Lung (tissue), 11 donors: ENCODE measurements at regions not wholly inside any gene's neighbourhood (a gene's known extent, or its start where the extent isn't known, plus 50 kb on each side); places are given as distances from the start of the nearest gene placed in this dataset.

Experiments
- ATAC-seq: fragments of 200-7000 bp; cut with Tn5 transposase; one replicate; pipeline ENCODE4 v1.9.1; 2020; ENCODE audit warnings: moderate number of reproducible peaks; ENCODE audit not compliant: insufficient read depth, low FRiP score
- DNase-seq, 3 donors: peaks; one replicate each; pipeline ENCODE4 v3.0.0-alpha.2; 2013 to 2017
- H3K27ac ChIP-seq, 2 donors: one replicate each; pipeline ENCODE4 v1.5.1; 2013; ENCODE audit warnings: mild to moderate bottlenecking in 2 of 2, moderate library complexity in 2 of 2, control low read depth in 1 of 2, inconsistent platforms in 1 of 2, low read depth in 1 of 2, low read length in 1 of 2
- H3K27me3 ChIP-seq, 3 donors: one replicate each; pipeline ENCODE4 v1.5.1; 2013; ENCODE audit warnings: low read length in 2 of 3; ENCODE audit not compliant: control insufficient read depth in 3 of 3, insufficient read depth in 3 of 3
- H3K36me3 ChIP-seq, 4 donors: one replicate each; pipeline ENCODE4 v1.5.1; 2013; ENCODE audit warnings: low read length in 4 of 4, mild to moderate bottlenecking in 1 of 4, moderate library complexity in 1 of 4; ENCODE audit not compliant: control insufficient read depth in 4 of 4, insufficient read depth in 4 of 4
- H3K4me1 ChIP-seq, 5 donors: one replicate each; pipeline ENCODE4 v1.5.1; 2013; ENCODE audit warnings: low read length in 5 of 5, mild to moderate bottlenecking in 2 of 5, moderate library complexity in 1 of 5; ENCODE audit not compliant: control insufficient read depth in 5 of 5, insufficient read depth in 5 of 5
- H3K4me3 ChIP-seq: one replicate; pipeline ENCODE4 v1.5.1; 2013; ENCODE audit warnings: mild to moderate bottlenecking, control low read depth, moderate library complexity
- H3K9ac ChIP-seq, 2 donors: one replicate each; pipeline ENCODE4 v1.5.1; 2013; ENCODE audit warnings: low read length in 2 of 2, control low read depth in 1 of 2; ENCODE audit not compliant: insufficient read depth in 1 of 2
- H3K9me3 ChIP-seq, 4 donors: one replicate each; pipeline ENCODE4 v1.5.1; 2013; ENCODE audit warnings: low read length in 3 of 4, mild to moderate bottlenecking in 1 of 4, moderate library complexity in 1 of 4; ENCODE audit not compliant: control insufficient read depth in 4 of 4, insufficient read depth in 3 of 4
- WGBS, 2 donors: extraction: QIAGEN DNeasy Blood & Tissue Kit; methylation state at CpG; one replicate each; pipeline ENCODE4 v1.1.7; 2013; 5-methylcytosine and 5-hydroxymethylcytosine counted together
- TF ChIP-seq, protein P1 (sequence below): IDR thresholded peaks from 2 replicates; pipeline ENCODE4 v1.5.1; 2012; ENCODE audit warnings: mild to moderate bottlenecking; ENCODE audit errors: control extremely low read depth, extremely low read depth
- donor health status: control.
- donor health status: control.
- donor health status: Bipolar disorder and iron deficiency.
- donor health status: healthy.
- donor health status: DM: yes; HTN: yes; CAD: no.

DNA sequence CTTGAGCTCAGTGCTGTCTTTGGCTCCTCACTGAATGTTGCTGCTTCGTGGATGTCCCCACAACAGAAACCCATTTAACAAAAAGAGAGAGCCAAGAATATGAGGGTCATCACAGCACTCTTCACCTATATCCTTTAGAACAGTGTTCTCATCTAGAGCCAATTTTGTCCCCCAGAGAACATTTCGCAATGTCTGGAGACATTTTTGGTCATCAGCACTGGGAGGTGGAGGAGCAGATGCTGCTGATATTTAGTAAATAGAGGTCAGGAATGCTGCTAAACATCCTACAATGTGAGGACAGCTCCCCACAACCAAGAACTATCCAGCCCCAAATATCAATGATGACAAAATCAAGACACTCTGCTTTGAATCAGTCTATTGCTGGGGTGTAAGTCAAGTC, 92.5 kb downstream of the BBS10 start:
- no peaks in the 10 kb centered on the region for H3K27me3 ChIP-seq
- TF ChIP-seq, protein P1, sequence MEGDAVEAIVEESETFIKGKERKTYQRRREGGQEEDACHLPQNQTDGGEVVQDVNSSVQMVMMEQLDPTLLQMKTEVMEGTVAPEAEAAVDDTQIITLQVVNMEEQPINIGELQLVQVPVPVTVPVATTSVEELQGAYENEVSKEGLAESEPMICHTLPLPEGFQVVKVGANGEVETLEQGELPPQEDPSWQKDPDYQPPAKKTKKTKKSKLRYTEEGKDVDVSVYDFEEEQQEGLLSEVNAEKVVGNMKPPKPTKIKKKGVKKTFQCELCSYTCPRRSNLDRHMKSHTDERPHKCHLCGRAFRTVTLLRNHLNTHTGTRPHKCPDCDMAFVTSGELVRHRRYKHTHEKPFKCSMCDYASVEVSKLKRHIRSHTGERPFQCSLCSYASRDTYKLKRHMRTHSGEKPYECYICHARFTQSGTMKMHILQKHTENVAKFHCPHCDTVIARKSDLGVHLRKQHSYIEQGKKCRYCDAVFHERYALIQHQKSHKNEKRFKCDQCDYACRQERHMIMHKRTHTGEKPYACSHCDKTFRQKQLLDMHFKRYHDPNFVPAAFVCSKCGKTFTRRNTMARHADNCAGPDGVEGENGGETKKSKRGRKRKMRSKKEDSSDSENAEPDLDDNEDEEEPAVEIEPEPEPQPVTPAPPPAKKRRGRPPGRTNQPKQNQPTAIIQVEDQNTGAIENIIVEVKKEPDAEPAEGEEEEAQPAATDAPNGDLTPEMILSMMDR, result no peak
- no peak overlapping the region for H3K9ac ChIP-seq
- no peak overlapping the region for H3K4me3 ChIP-seq
- DNase-seq (no peak), ATAC-seq (no peak)
- H3K4me1 ChIP-seq, result peaks cover 0 to 25% (median 11%) of the 10 kb centered on the region in 5 donors
- WGBS, 2 donors, result 85 to 99% methylated on average over 2 of the region's 2 CpGs
- H3K27ac ChIP-seq, result no peak overlapping the region
- no peaks in the 10 kb centered on the region for H3K9me3 ChIP-seq
- no peaks in the 10 kb centered on the region for H3K36me3 ChIP-seq

DNA sequence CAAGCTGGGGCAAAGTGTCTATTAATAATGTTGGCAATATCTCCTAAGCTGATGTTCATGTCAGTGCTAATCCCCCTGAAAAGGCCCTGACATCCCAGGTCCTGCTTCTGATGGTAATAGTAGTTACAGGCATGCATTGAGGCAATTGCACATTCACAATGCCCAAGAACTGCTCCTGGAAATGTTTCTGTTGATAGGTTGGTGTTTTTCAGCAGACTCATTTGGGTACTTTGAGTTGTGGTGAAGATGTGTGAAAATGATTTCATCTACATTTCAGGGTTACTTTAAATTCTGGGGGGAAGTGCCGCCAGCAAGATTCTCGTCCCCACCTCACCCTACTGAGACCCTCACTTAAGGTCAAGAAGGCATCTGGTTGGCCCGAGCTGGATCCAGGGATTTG, 92.9 kb downstream of the BBS10 start:
- H3K27me3 ChIP-seq, result no peaks in the 10 kb centered on the region
- no peaks in the 10 kb centered on the region for H3K9me3 ChIP-seq
- ATAC-seq (no peak), DNase-seq (no peak)
- peaks cover 0 to 21% (median 10%) of the 10 kb centered on the region in 5 donors for H3K4me1 ChIP-seq
- TF ChIP-seq, protein P1, result no peak
- no peak overlapping the region for H3K27ac ChIP-seq
- 80 to 84% methylated on average over 3 of the region's 3 CpGs for WGBS, 2 donors
- no peaks in the 10 kb centered on the region for H3K36me3 ChIP-seq
- no peak overlapping the region for H3K4me3 ChIP-seq
- no peak overlapping the region for H3K9ac ChIP-seq

DNA sequence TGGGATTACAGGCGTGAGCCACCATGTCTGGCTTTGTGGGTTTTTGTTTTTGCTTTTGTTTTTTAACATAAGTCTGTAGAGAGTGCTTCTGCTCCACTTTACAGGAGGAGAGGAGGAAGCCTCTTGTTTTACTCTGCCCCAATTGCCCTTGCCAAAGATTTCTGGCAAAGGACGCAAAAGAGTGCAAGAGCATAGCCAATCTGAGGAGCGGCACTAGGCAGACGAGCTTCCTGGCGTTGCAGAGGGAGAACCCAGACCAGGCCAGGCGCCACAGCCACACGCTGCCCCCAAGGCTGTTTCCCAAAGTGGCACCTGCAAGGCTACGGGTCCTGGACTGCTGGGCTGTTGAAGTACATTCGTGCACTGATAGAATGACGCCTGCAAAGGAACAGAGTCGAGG, 96.2 kb downstream of the BBS10 start:
- no peak for ATAC-seq
- 90 to 92% methylated on average over 11 of the region's 11 CpGs for WGBS, 2 donors

More for the DNA sequence above, 96.2 kb downstream of the BBS10 start:
- DNase-seq, result no peak
- peaks cover 0 to 6% (median 0%) of the 10 kb centered on the region in 5 donors for H3K4me1 ChIP-seq
- TF ChIP-seq, protein P1, result no peak
- H3K9me3 ChIP-seq, result no peaks in the 10 kb centered on the region
- no peak overlapping the region for H3K9ac ChIP-seq
- H3K36me3 ChIP-seq, result no peaks in the 10 kb centered on the region
- H3K4me3 ChIP-seq, result no peak overlapping the region
- no peak overlapping the region for H3K27ac ChIP-seq
- H3K27me3 ChIP-seq, result no peaks in the 10 kb centered on the region
